K562 (cell line): ENCODE measurements at regions not wholly inside any gene's neighbourhood (a gene's known extent, or its start where the extent isn't known, plus 50 kb on each side); places are given as distances from the start of the nearest gene placed in this dataset.

Experiments used
- ATAC-seq: fragments of 200-7000 bp; cut with Tn5 transposase; 3 replicates; pipeline ENCODE4 v1.9.1; 2020; ENCODE audit warnings: moderate library complexity
- BruUV-seq: library from RNA; stranded (reverse); fragments of 400-500 nt; replicated peaks from 2 replicates; lab custom pipeline; 2021; lab: Mats Ljungman, UMichigan
- CTCF ChIA-PET: fragments of 300-600 bp; formaldehyde crosslinking; extraction: SDS; loops from one replicate; lab custom pipeline; 2021; ENCODE audit warnings: low intra/inter-chr PET ratio; lab: Yijun Ruan, JAX
- POLR2A ChIA-PET: fragments of 300-600, 350-650 bp; sonication (Branson Sonifier 250); formaldehyde crosslinking; extraction: SDS; loops from one replicate; lab custom pipeline; 2021; ENCODE audit warnings: antibody characterized with exemption, inconsistent platforms; lab: Yijun Ruan, JAX
- DNase-seq, 4 experiments: peaks; one replicate each; pipeline versions ENCODE4 v3.0.0 to v3.0.0-alpha.2; 2011 to 2018; ENCODE audit warnings: low spot score in 3 of 4, mixed read lengths in 3 of 4; ENCODE audit errors: extremely low read depth in 1 of 4
- FAIRE-seq: peaks from 2 replicates; lab custom pipeline; 2011; peaks lifted over from hg19 to GRCh38; lab: Jason Lieb, UNC
- H2AFZ ChIP-seq: 2 replicates; pipeline ENCODE4 v1.6.0; 2011; ENCODE audit warnings: low read depth, low read length, control low read depth, inconsistent platforms
- H3K27ac ChIP-seq: fragments of 200-600 bp; 3 replicates; pipeline ENCODE4 v1.8.0; 2011; ENCODE audit warnings: low read depth, mild to moderate bottlenecking, control low read depth, inconsistent platforms, low read length, moderate library complexity, mixed read lengths; ENCODE audit errors: extremely low read depth
- H3K27me3 ChIP-seq, 2 experiments: fragments of 300-600 bp in 1 of 2; 2 replicates in 1 of 2; 3 replicates in 1 of 2; pipeline versions ENCODE4 v1.6.0 to v1.8.0; 2011; ENCODE audit warnings: inconsistent platforms in 2 of 2, low read length in 2 of 2, mild to moderate bottlenecking in 1 of 2, mixed read lengths in 1 of 2, moderate library complexity in 1 of 2; ENCODE audit not compliant: control insufficient read depth in 2 of 2, insufficient read depth in 2 of 2
- H3K36me3 ChIP-seq: fragments of 300-600 bp; 3 replicates; pipeline ENCODE4 v1.8.0; 2011; ENCODE audit warnings: mild to moderate bottlenecking, low read length, inconsistent platforms; ENCODE audit not compliant: control insufficient read depth, insufficient read depth
- H3K4me1 ChIP-seq, 2 experiments: fragments of 200-600 bp in 1 of 2; replicated peaks in 1 of 2; 2 replicates in 1 of 2; 3 replicates in 1 of 2; pipeline versions ENCODE4 v1.5.1 to v1.8.0; 2011; ENCODE audit warnings: inconsistent platforms in 2 of 2, low read length in 2 of 2, mild to moderate bottlenecking in 1 of 2, mixed read lengths in 1 of 2, moderate library complexity in 1 of 2; ENCODE audit not compliant: control insufficient read depth in 2 of 2, insufficient read depth in 2 of 2
- H3K4me2 ChIP-seq: 2 replicates; pipeline ENCODE4 v1.6.1; 2011; ENCODE audit warnings: low read length, control low read depth, inconsistent platforms, mixed read lengths; ENCODE audit not compliant: insufficient read depth
- H3K4me3 ChIP-seq: fragments of 200-600 bp; sonication (generic), shearing (Covaris generic); 2 replicates; pipeline ENCODE4 v1.5.1; 2016; ENCODE audit warnings: control low read depth, inconsistent platforms
- H3K79me2 ChIP-seq: fragments of 200-600 bp; 3 replicates; pipeline ENCODE4 v1.8.0; 2011; ENCODE audit warnings: low read length, inconsistent platforms; ENCODE audit not compliant: control insufficient read depth, insufficient read depth
- H3K9ac ChIP-seq, 2 experiments: 2 replicates each; pipeline versions ENCODE4 v1.6.0 to v1.6.1; 2011; ENCODE audit warnings: low read depth in 2 of 2, low read length in 2 of 2, control low read depth in 1 of 2, inconsistent platforms in 1 of 2, mild to moderate bottlenecking in 1 of 2, mixed read lengths in 1 of 2; ENCODE audit not compliant: insufficient read depth in 1 of 2
- H3K9me1 ChIP-seq: one replicate; pipeline ENCODE4 v1.6.0; 2011; ENCODE audit warnings: inconsistent platforms, mild to moderate bottlenecking, low read length, moderate library complexity; ENCODE audit not compliant: control insufficient read depth, insufficient read depth
- H3K9me3 ChIP-seq: replicated peaks from 2 replicates; pipeline ENCODE4 v1.5.1; 2011; ENCODE audit warnings: low read depth, low read length, inconsistent platforms; ENCODE audit not compliant: control insufficient read depth, insufficient read depth
- H4K20me1 ChIP-seq: replicated peaks from 2 replicates; pipeline ENCODE4 v1.6.1; 2011; ENCODE audit warnings: low read length, inconsistent platforms, mixed read lengths; ENCODE audit not compliant: control insufficient read depth, insufficient read depth
- ADNP ChIP-seq: fragments of 200-800 bp; sonication (Bioruptor generic); IDR thresholded peaks from 2 replicates; pipeline ENCODE4 v1.6.1; 2016; ENCODE audit warnings: missing genetic modification characterization, missing compliant biosample characterization
- CHD1 ChIP-seq: fragments of 200-600 bp; sonication (generic); IDR thresholded peaks from one replicate; pipeline ENCODE4 v1.6.1; 2012; ENCODE audit warnings: mild to moderate bottlenecking, moderate library complexity, low read length, inconsistent platforms
- GTF2A2 ChIP-seq: IDR thresholded peaks from 2 replicates; pipeline ENCODE4 v1.6.1; 2016; ENCODE audit warnings: mild to moderate bottlenecking, missing genetic modification characterization, missing compliant biosample characterization
- HOXB6 ChIP-seq: fragments of 250-450 bp; sonication (Bioruptor Pico); IDR thresholded peaks from 2 replicates; pipeline ENCODE4 v1.5.1; 2022; ENCODE audit warnings: mild to moderate bottlenecking, borderline replicate concordance
- KLF10 ChIP-seq: fragments of 250-450 bp; sonication (Bioruptor Pico); IDR thresholded peaks from 2 replicates; pipeline ENCODE4 v1.6.1; 2021; ENCODE audit warnings: matching md5 sums
- LARP7 ChIP-seq: fragments of 450-650 bp; IDR thresholded peaks from 2 replicates; pipeline ENCODE4 v1.6.1; 2016
- NR2C2 ChIP-seq, 2 experiments: fragments of 200-800 bp in 1 of 2; sonication (Bioruptor generic) in 1 of 2; sonication (generic) in 1 of 2; formaldehyde crosslinking in 1 of 2; IDR thresholded peaks; 2 replicates each; pipeline versions ENCODE4 v1.6.1 to v1.8.0; 2016 to 2022; ENCODE audit warnings: mild to moderate bottlenecking in 1 of 2, missing compliant biosample characterization in 1 of 2, missing genetic modification characterization in 1 of 2, missing genetic modification reagents in 1 of 2
- RFX1 ChIP-seq: fragments of 450-650 bp; IDR thresholded peaks from 2 replicates; pipeline ENCODE4 v1.6.1; 2016; ENCODE audit warnings: mild to moderate bottlenecking, moderate library complexity
- SNAPC5 ChIP-seq: fragments of 250-450 bp; sonication (Bioruptor Pico); IDR thresholded peaks from 2 replicates; pipeline ENCODE4 v1.8.0; 2021; ENCODE audit warnings: moderate library complexity, mild to moderate bottlenecking, inconsistent platforms
- ZBTB43 ChIP-seq: sonication (generic); formaldehyde crosslinking; IDR thresholded peaks from 2 replicates; pipeline ENCODE4 v1.8.0; 2023; ENCODE audit warnings: mild to moderate bottlenecking, missing genetic modification reagents
- ZBTB5 ChIP-seq: fragments of 450-650 bp; IDR thresholded peaks from 2 replicates; pipeline ENCODE4 v1.6.1; 2017; ENCODE audit warnings: antibody characterized with exemption
- ZBTB8A ChIP-seq: fragments of 450-650 bp; IDR thresholded peaks from 2 replicates; pipeline ENCODE4 v1.6.1; 2018; ENCODE audit warnings: mild to moderate bottlenecking, moderate library complexity; ENCODE audit not compliant: partially characterized antibody
- ZNF165 ChIP-seq: fragments of 250-450 bp; sonication (Bioruptor Pico); IDR thresholded peaks from 2 replicates; pipeline ENCODE4 v1.4.0; 2020; ENCODE audit warnings: borderline replicate concordance
- ZNF217 ChIP-seq: sonication (generic); formaldehyde crosslinking; IDR thresholded peaks from 2 replicates; pipeline ENCODE4 v1.8.0; 2022; ENCODE audit warnings: mild to moderate bottlenecking, missing genetic modification reagents
- WGBS: fragments of 100-300 bp; shearing (Covaris generic); methylation state at CpG from one replicate; pipeline ENCODE4 v1.1.6; 2016; ENCODE audit warnings: low coverage, mixed read lengths; ENCODE audit not compliant: insufficient coverage; ENCODE audit errors: missing lambda C conversion rate; 5-methylcytosine and 5-hydroxymethylcytosine counted together
- in situ Hi-C: fragments of 300-500 bp; cut with MboI; formaldehyde crosslinking; loops from 4 replicates; pipeline ENCODE4 v1.15.0; 2018; ENCODE audit warnings: inconsistent platforms, mixed read lengths
- intact Hi-C: fragments of 100-400 bp; cut with micrococcal nuclease; formaldehyde crosslinking; loops from 2 replicates; pipeline ENCODE4 v1.14.2; 2022

- Histone ChIP-seq H3K4me2 (no peak overlapping the region), H3K27ac (no peak overlapping the region), H4K20me1 (no peaks in the 10 kb centered on the region), H3K27me3 (no peaks in the 10 kb centered on the region), H3K36me3 (no peaks in the 10 kb centered on the region), H3K4me3 (no peak overlapping the region), H3K79me2 (no peaks in the 10 kb centered on the region), H3K9ac (no peak overlapping the region), H3K9me3 (no peaks in the 10 kb centered on the region; the same call in 1 of the 2 replicates), H3K4me1 (no peaks in the 10 kb centered on the region), H3K9me1 (no peaks in the 10 kb centered on the region), H2AFZ (no peak overlapping the region)
- ChIA-PET CTCF (no interaction called here), POLR2A (no interaction called here)
- BruUV-seq: no TSS peak
- TF ChIP-seq KLF10: no peak
- TF ChIP-seq ZNF165: no peak
- no peak for TF ChIP-seq GTF2A2
- TF ChIP-seq LARP7: no peak
- TF ChIP-seq SNAPC5 (CRISPR knock-in tag): no peak
- no peak for TF ChIP-seq HOXB6 (CRISPR knock-in tag)
- FAIRE-seq (no peak), DNase-seq (no peak), ATAC-seq (no peak)
- in situ Hi-C loops: no loop called here
- 4% methylated on average over 3 of the region's 3 CpGs for WGBS
- intact Hi-C loops: no loop called here
Measured at GRCh38 chr3:144923046-144923775, 951.6 kb downstream of the DIPK2A start.

GRCh38 chr3:144930431-144930830 is 958.8 kb downstream of the DIPK2A start:
- no peaks in the 10 kb centered on the region for H3K27me3 ChIP-seq
- no peaks in the 10 kb centered on the region for H3K9me3 ChIP-seq
- H3K27ac ChIP-seq: no peak overlapping the region
- H3K4me1 ChIP-seq: no peaks in the 10 kb centered on the region
- no TSS peak for BruUV-seq
- no peak overlapping the region for H3K4me2 ChIP-seq
- in situ Hi-C loops (no loop called here), intact Hi-C loops (no loop called here)
- H3K9ac ChIP-seq: no peak overlapping the region
- H2AFZ ChIP-seq: no peak overlapping the region
- H3K4me3 ChIP-seq: no peak overlapping the region
- FAIRE-seq: no peak
- no peaks in the 10 kb centered on the region for H3K79me2 ChIP-seq
- no peaks in the 10 kb centered on the region for H3K9me1 ChIP-seq
- ATAC-seq: no peak
- 6% methylated on average over 2 of the region's 2 CpGs for WGBS
- POLR2A ChIA-PET: no interaction called here
- CTCF ChIA-PET: no interaction called here
- no peak for DNase-seq
- H4K20me1 ChIP-seq: no peaks in the 10 kb centered on the region
- H3K36me3 ChIP-seq: no peaks in the 10 kb centered on the region
- TF ChIP-seq RFX1 (no peak), NR2C2 (CRISPR knock-in tag; IDR thresholded peaks at IDR 0.05) (no peak), NR2C2 (tag; IDR thresholded peaks at IDR 0.05) (no peak), CHD1 (no peak), ZBTB5 (no peak), ZNF217 (no peak), ZBTB43 (CRISPR knock-in tag) (no peak), ADNP (tag) (no peak), ZBTB8A (no peak)
